HCT116 (cell line): ENCODE measurements at regions not wholly inside any gene's neighbourhood (a gene's known extent, or its start where the extent isn't known, plus 50 kb on each side); places are given as distances from the start of the nearest gene placed in this dataset.

Source experiments
- ATAC-seq: fragments of 200-7000 bp; cut with Tn5 transposase; 2 replicates; pipeline ENCODE4 v1.9.1; 2020; ENCODE audit warnings: mild to moderate bottlenecking, moderate library complexity
- BruUV-seq: library from RNA; stranded (reverse); fragments of 400-500 nt; replicated peaks from 2 replicates; lab custom pipeline; 2021; lab: Mats Ljungman, UMichigan
- CTCF ChIA-PET: fragments of 300-600 bp; sonication (Branson Sonifier 250); formaldehyde crosslinking; loops from one replicate; lab custom pipeline; 2021; ENCODE audit warnings: antibody characterized with exemption; lab: Charles Lee
- POLR2A ChIA-PET: fragments of 300-600, 350-600 bp; sonication (Branson Sonifier 250); formaldehyde crosslinking; loops from one replicate; lab custom pipeline; 2021; ENCODE audit warnings: antibody characterized with exemption; lab: Charles Lee
- RAD21 ChIA-PET, 2 experiments: fragments of 300-600 bp; sonication (Branson Sonifier 250); formaldehyde crosslinking; loops; one replicate each; lab custom pipeline; 2023; ENCODE audit warnings: low total read pairs in 2 of 2; ENCODE audit not compliant: uncharacterized antibody in 2 of 2, unreplicated experiment in 2 of 2, low non-redundant PET in 1 of 2; lab: Charles Lee
- DNase-seq: peaks from one replicate; pipeline ENCODE4 v3.0.0-alpha.2; 2010; ENCODE audit warnings: low read depth, low spot score
- H2AFZ ChIP-seq: fragments of 200-600 bp; shearing (Covaris generic), sonication (generic); 2 replicates; pipeline ENCODE4 v1.6.1; 2017; ENCODE audit warnings: low read depth, mixed run types, mixed read lengths, antibody characterized with exemption, low read length; ENCODE audit not compliant: poor library complexity, severe bottlenecking
- H3K27ac ChIP-seq: 2 replicates; pipeline ENCODE4 v1.5.1; 2012; ENCODE audit warnings: low read depth, low read length
- H3K27me3 ChIP-seq: fragments of 200-600 bp; sonication (generic); 2 replicates; pipeline ENCODE4 v1.6.1; 2016; ENCODE audit warnings: mixed run types, low read length, mixed read lengths; ENCODE audit not compliant: insufficient read depth
- H3K36me3 ChIP-seq, 2 experiments: fragments of 200-500 bp in 1 of 2; fragments of 200-600 bp in 1 of 2; sonication (Bioruptor generic) in 1 of 2; sonication (generic) in 1 of 2; 2 replicates each; pipeline versions ENCODE4 v1.5.1 to v1.6.1; 2014 to 2016; ENCODE audit warnings: low read length in 2 of 2, inconsistent platforms in 1 of 2, mixed read lengths in 1 of 2, mixed run types in 1 of 2; ENCODE audit not compliant: insufficient read depth in 2 of 2, control insufficient read depth in 1 of 2
- H3K4me1 ChIP-seq, 2 experiments: fragments of 200-600 bp in 1 of 2; sonication (generic) in 1 of 2; 2 replicates each; pipeline versions ENCODE4 v1.5.1 to v1.6.1; 2012 to 2017; ENCODE audit warnings: low read length in 2 of 2, inconsistent platforms in 1 of 2, mild to moderate bottlenecking in 1 of 2, mixed read lengths in 1 of 2, mixed run types in 1 of 2, moderate library complexity in 1 of 2; ENCODE audit not compliant: insufficient read depth in 2 of 2, control insufficient read depth in 1 of 2
- H3K4me2 ChIP-seq: fragments of 200-600 bp; sonication (generic); 2 replicates; pipeline ENCODE4 v1.6.1; 2017; ENCODE audit warnings: mixed run types, low read length, mixed read lengths
- H3K4me3 ChIP-seq, 2 experiments: fragments of 200-600 bp in 1 of 2; sonication (generic) in 1 of 2; replicated peaks in 1 of 2; 2 replicates each; pipeline ENCODE4 v1.5.1; 2011 to 2016; ENCODE audit warnings: low read length in 2 of 2, control low read depth in 1 of 2, low read depth in 1 of 2, mild to moderate bottlenecking in 1 of 2, mixed read lengths in 1 of 2, mixed run types in 1 of 2
- H3K79me2 ChIP-seq: fragments of 200-600 bp; sonication (generic); 2 replicates; pipeline ENCODE4 v1.6.1; 2017; ENCODE audit warnings: mild to moderate bottlenecking, mixed run types, low read length, moderate library complexity, mixed read lengths; ENCODE audit not compliant: insufficient read depth
- H3K9ac ChIP-seq: fragments of 200-600 bp; sonication (generic); 2 replicates; pipeline ENCODE4 v1.6.1; 2016; ENCODE audit warnings: low read length, mixed read lengths
- H3K9me2 ChIP-seq: fragments of 200-600 bp; sonication (generic), shearing (Covaris generic); 2 replicates; pipeline ENCODE4 v1.6.1; 2017; ENCODE audit warnings: mixed run types, mild to moderate bottlenecking, moderate library complexity; ENCODE audit not compliant: insufficient read depth
- H3K9me3 ChIP-seq, 2 experiments: fragments of 200-500 bp in 1 of 2; fragments of 200-600 bp in 1 of 2; sonication (Bioruptor generic) in 1 of 2; sonication (generic) in 1 of 2; 2 replicates each; pipeline ENCODE4 v1.6.1; 2014 to 2017; ENCODE audit warnings: low read length in 2 of 2, mixed read lengths in 2 of 2, inconsistent platforms in 1 of 2, low read depth in 1 of 2, mild to moderate bottlenecking in 1 of 2, mixed run types in 1 of 2, moderate library complexity in 1 of 2; ENCODE audit not compliant: control insufficient read depth in 1 of 2, insufficient read depth in 1 of 2
- H4K20me1 ChIP-seq: fragments of 200-600 bp; sonication (generic), shearing (Covaris generic); 2 replicates; pipeline ENCODE4 v1.6.1; 2017; ENCODE audit warnings: mixed run types, mild to moderate bottlenecking, moderate library complexity; ENCODE audit not compliant: insufficient read depth
- CBX3 ChIP-seq: IDR thresholded peaks from 2 replicates; pipeline ENCODE4 v1.6.1; 2012; ENCODE audit warnings: low read depth
- CEBPB ChIP-seq: IDR thresholded peaks from 2 replicates; pipeline ENCODE4 v1.6.1; 2012; ENCODE audit warnings: low read depth
- EZH2 ChIP-seq: fragments of 200-600 bp; sonication (generic); IDR thresholded peaks from 2 replicates; pipeline ENCODE4 v1.6.1; 2017; ENCODE audit warnings: antibody characterized with exemption, mixed run types
- EZH2phosphoT487 ChIP-seq: fragments of 200-600 bp; IDR thresholded peaks from 2 replicates; pipeline ENCODE4 v1.6.1; 2018; ENCODE audit warnings: antibody characterized with exemption, borderline replicate concordance
- FOSL1 ChIP-seq: IDR thresholded peaks from 2 replicates; pipeline ENCODE4 v1.6.1; 2012; ENCODE audit warnings: low read depth
- JUND ChIP-seq: IDR thresholded peaks from 2 replicates; pipeline ENCODE4 v1.6.1; 2012
- POLR2AphosphoS5 ChIP-seq: IDR thresholded peaks from 2 replicates; pipeline ENCODE4 v1.6.1; 2011; ENCODE audit warnings: mild to moderate bottlenecking, low read depth, low read length, moderate library complexity
- RAD21 ChIP-seq: IDR thresholded peaks from 2 replicates; pipeline ENCODE4 v1.6.1; 2012; ENCODE audit warnings: low read depth, mild to moderate bottlenecking
- TCF7L2 ChIP-seq: IDR thresholded peaks from 2 replicates; pipeline ENCODE4 v1.7.0; 2011; ENCODE audit warnings: borderline replicate concordance, inconsistent platforms; ENCODE audit not compliant: insufficient read depth, insufficient read length; ENCODE audit errors: extremely low read depth
- ZFX ChIP-seq: fragments of 450-650 bp; IDR thresholded peaks from 2 replicates; pipeline ENCODE4 v1.6.1; 2017
- ZNF274 ChIP-seq: fragments of 200-500 bp; sonication (Bioruptor generic); IDR thresholded peaks from 2 replicates; pipeline ENCODE4 v1.6.1; 2014; ENCODE audit warnings: mild to moderate bottlenecking, low read depth, low read length, inconsistent platforms
- intact Hi-C: fragments of 100-400 bp; cut with micrococcal nuclease; formaldehyde crosslinking; loops from 2 replicates; pipeline ENCODE4 v1.10.0; 2022
- TF ChIP-seq, protein P1 (sequence below): IDR thresholded peaks from 2 replicates; pipeline ENCODE4 v1.6.1; 2012; ENCODE audit warnings: low read depth
- TF ChIP-seq, protein P2 (sequence below): IDR thresholded peaks from 2 replicates; pipeline ENCODE4 v1.6.1; 2012
- TF ChIP-seq, protein P3 (sequence below), 3 experiments: fragments of 200-600 bp in 1 of 3; sonication (generic) in 1 of 3; IDR thresholded peaks in 2 of 3; conservative IDR thresholded peaks in 1 of 3; 2 replicates each; pipeline ENCODE4 v1.5.1; 2012 to 2017; ENCODE audit warnings: low read depth in 2 of 3, low read length in 2 of 3, antibody characterized with exemption in 1 of 3, borderline replicate concordance in 1 of 3, control low read depth in 1 of 3, mild to moderate bottlenecking in 1 of 3, mixed read lengths in 1 of 3, mixed run types in 1 of 3, moderate library complexity in 1 of 3; ENCODE audit not compliant: insufficient read depth in 1 of 3
- TF ChIP-seq, protein P4 (sequence below): IDR thresholded peaks from 2 replicates; pipeline ENCODE4 v1.6.1; 2012
- TF ChIP-seq, protein P5 (sequence below): IDR thresholded peaks from 2 replicates; pipeline ENCODE4 v1.6.1; 2011; ENCODE audit warnings: mild to moderate bottlenecking, low read length, moderate library complexity; ENCODE audit not compliant: insufficient replicate concordance; ENCODE audit errors: extremely low read depth

DNA sequence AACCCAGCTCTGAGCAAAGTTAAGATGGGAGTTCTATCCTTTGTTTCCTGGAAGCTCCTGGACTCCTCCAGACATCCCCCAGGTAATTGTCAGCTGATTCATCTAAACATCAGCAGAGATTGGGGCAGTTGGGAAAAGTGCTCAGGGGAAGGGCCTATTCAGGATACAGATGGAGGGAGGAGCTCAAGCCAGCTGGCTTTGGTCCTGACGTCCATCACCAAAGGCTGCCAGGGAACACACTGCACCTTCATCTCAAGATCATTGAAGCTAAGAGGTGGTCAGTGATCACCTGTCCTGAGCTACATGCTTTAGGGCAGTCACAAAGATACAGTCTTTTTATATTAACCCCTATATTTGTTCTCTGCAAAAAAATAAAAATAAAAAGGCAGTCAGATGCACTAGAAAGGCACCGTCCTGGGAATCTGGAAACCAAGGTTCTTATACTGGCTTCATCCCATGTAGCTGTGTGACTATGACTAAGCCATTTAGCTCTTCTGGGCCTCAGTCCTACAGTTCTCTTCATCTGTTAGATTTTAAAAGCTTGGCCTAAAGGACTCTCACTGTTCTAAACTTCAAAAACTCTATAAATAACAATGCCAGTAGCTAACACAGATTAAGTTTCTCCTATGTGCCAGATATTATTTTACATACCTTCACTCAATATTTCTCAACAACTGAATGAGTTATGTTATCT, 446.5 kb downstream of the BCL11A start:
- Histone ChIP-seq H3K4me2 (no peak overlapping the region), H3K9ac (no peak overlapping the region), H3K27ac (no peak overlapping the region), H3K36me3 (no peaks in the 10 kb centered on the region), H3K4me3 (no peak overlapping the region), H3K79me2 (no peaks in the 10 kb centered on the region), H2AFZ (no peak overlapping the region), H3K27me3 (no peaks in the 10 kb centered on the region), H3K9me2 (no peaks in the 10 kb centered on the region), H3K9me3 (no peaks in the 10 kb centered on the region), H4K20me1 (no peaks in the 10 kb centered on the region), H3K4me1 (no peaks in the 10 kb centered on the region)
- TF ChIP-seq CBX3 (no peak), ZNF274 (no peak), RAD21 (no peak), JUND (no peak), EZH2phosphoT487 (no peak), ZFX (no peak), FOSL1 (no peak), POLR2AphosphoS5 (no peak), TCF7L2 (no peak), EZH2 (no peak), CEBPB (no peak)
- TF ChIP-seq, protein P1, sequence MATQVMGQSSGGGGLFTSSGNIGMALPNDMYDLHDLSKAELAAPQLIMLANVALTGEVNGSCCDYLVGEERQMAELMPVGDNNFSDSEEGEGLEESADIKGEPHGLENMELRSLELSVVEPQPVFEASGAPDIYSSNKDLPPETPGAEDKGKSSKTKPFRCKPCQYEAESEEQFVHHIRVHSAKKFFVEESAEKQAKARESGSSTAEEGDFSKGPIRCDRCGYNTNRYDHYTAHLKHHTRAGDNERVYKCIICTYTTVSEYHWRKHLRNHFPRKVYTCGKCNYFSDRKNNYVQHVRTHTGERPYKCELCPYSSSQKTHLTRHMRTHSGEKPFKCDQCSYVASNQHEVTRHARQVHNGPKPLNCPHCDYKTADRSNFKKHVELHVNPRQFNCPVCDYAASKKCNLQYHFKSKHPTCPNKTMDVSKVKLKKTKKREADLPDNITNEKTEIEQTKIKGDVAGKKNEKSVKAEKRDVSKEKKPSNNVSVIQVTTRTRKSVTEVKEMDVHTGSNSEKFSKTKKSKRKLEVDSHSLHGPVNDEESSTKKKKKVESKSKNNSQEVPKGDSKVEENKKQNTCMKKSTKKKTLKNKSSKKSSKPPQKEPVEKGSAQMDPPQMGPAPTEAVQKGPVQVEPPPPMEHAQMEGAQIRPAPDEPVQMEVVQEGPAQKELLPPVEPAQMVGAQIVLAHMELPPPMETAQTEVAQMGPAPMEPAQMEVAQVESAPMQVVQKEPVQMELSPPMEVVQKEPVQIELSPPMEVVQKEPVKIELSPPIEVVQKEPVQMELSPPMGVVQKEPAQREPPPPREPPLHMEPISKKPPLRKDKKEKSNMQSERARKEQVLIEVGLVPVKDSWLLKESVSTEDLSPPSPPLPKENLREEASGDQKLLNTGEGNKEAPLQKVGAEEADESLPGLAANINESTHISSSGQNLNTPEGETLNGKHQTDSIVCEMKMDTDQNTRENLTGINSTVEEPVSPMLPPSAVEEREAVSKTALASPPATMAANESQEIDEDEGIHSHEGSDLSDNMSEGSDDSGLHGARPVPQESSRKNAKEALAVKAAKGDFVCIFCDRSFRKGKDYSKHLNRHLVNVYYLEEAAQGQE: no peak
- TF ChIP-seq, protein P2, sequence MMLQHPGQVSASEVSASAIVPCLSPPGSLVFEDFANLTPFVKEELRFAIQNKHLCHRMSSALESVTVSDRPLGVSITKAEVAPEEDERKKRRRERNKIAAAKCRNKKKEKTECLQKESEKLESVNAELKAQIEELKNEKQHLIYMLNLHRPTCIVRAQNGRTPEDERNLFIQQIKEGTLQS: no peak
- TF ChIP-seq, protein P3, sequence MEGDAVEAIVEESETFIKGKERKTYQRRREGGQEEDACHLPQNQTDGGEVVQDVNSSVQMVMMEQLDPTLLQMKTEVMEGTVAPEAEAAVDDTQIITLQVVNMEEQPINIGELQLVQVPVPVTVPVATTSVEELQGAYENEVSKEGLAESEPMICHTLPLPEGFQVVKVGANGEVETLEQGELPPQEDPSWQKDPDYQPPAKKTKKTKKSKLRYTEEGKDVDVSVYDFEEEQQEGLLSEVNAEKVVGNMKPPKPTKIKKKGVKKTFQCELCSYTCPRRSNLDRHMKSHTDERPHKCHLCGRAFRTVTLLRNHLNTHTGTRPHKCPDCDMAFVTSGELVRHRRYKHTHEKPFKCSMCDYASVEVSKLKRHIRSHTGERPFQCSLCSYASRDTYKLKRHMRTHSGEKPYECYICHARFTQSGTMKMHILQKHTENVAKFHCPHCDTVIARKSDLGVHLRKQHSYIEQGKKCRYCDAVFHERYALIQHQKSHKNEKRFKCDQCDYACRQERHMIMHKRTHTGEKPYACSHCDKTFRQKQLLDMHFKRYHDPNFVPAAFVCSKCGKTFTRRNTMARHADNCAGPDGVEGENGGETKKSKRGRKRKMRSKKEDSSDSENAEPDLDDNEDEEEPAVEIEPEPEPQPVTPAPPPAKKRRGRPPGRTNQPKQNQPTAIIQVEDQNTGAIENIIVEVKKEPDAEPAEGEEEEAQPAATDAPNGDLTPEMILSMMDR (IDR thresholded peaks at IDR 0.05 in 2 of 3, conservative IDR thresholded peaks at IDR 0.05 in 1 of 3; ENCODE audit: borderline replicate concordance in 1 of 3, insufficient read depth in 1 of 3, low read depth in 2 of 3, low read length in 2 of 3): no peak
- TF ChIP-seq, protein P4, sequence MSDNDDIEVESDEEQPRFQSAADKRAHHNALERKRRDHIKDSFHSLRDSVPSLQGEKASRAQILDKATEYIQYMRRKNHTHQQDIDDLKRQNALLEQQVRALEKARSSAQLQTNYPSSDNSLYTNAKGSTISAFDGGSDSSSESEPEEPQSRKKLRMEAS: no peak
- TF ChIP-seq, protein P5, sequence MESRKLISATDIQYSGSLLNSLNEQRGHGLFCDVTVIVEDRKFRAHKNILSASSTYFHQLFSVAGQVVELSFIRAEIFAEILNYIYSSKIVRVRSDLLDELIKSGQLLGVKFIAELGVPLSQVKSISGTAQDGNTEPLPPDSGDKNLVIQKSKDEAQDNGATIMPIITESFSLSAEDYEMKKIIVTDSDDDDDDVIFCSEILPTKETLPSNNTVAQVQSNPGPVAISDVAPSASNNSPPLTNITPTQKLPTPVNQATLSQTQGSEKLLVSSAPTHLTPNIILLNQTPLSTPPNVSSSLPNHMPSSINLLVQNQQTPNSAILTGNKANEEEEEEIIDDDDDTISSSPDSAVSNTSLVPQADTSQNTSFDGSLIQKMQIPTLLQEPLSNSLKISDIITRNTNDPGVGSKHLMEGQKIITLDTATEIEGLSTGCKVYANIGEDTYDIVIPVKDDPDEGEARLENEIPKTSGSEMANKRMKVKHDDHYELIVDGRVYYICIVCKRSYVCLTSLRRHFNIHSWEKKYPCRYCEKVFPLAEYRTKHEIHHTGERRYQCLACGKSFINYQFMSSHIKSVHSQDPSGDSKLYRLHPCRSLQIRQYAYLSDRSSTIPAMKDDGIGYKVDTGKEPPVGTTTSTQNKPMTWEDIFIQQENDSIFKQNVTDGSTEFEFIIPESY: no peak
- CTCF ChIA-PET: no interaction called here
- RAD21 ChIA-PET: interaction anchor here in 1 of 2 experiments (0.6 kb wide), 1 partner anchor 1494 kb away, joined by 4 read pairs; no protein-coding TSS in a partner anchor
- BruUV-seq: no TSS peak
- POLR2A ChIA-PET: no interaction called here
- DNase-seq (no peak), ATAC-seq (no peak)
- intact Hi-C loops: no loop called here
